Testis (tissue), 2 donors: ENCODE measurements at regions not wholly inside any gene's neighbourhood (a gene's known extent, or its start where the extent isn't known, plus 50 kb on each side); places are given as distances from the start of the nearest gene placed in this dataset.

ENCODE experiments used
- DNase-seq: peaks from one replicate; pipeline ENCODE4 v3.0.0-alpha.2; 2019
- H3K27ac ChIP-seq, 2 donors: fragments of 200-600 bp; sonication (generic); one replicate each; pipeline ENCODE4 v1.5.1; 2019
- H3K27me3 ChIP-seq: fragments of 200-600 bp; sonication (generic); one replicate; pipeline ENCODE4 v1.5.1; 2019
- H3K36me3 ChIP-seq: fragments of 200-600 bp; sonication (generic); one replicate; pipeline ENCODE4 v1.5.1; 2017; ENCODE audit warnings: low read depth; ENCODE audit errors: missing control alignments
- H3K4me1 ChIP-seq: fragments of 200-600 bp; sonication (generic); one replicate; pipeline ENCODE4 v1.5.1; 2019
- H3K4me3 ChIP-seq, 2 donors: fragments of 200-600 bp; sonication (generic); one replicate each; pipeline ENCODE4 v1.5.1; 2017 to 2019
- H3K9me3 ChIP-seq: fragments of 200-600 bp; sonication (generic); one replicate; pipeline ENCODE4 v1.5.1; 2017
- POLR2A ChIP-seq: fragments of 450-650 bp; IDR thresholded peaks from one replicate; pipeline ENCODE4 v1.6.1; 2017; ENCODE audit warnings: antibody characterized with exemption, mild to moderate bottlenecking, moderate library complexity
- WGBS, 2 donors: methylation state at CpG; one replicate each; pipeline ENCODE4 v1.1.5; 2018; 5-methylcytosine and 5-hydroxymethylcytosine counted together
- intact Hi-C: fragments of 100-400 bp; cut with DNase I; formaldehyde crosslinking; loops from one replicate; pipeline ENCODE4 v1.15.1; 2023; ENCODE audit warnings: low total_unique reads
- TF ChIP-seq, protein P1 (sequence below), 3 experiments: fragments of 450-650 bp in 2 of 3; fragments of 200-600 bp in 1 of 3; sonication (generic) in 1 of 3; IDR thresholded peaks; one replicate each; pipeline ENCODE4 v1.5.1; 2016 to 2019; ENCODE audit warnings: antibody characterized with exemption in 3 of 3, mild to moderate bottlenecking in 2 of 3, moderate library complexity in 1 of 3

- Histone ChIP-seq H3K4me1 (no peaks in the 10 kb centered on the region), H3K9me3 (no peaks in the 10 kb centered on the region), H3K4me3 (no peak overlapping the region), H3K27me3 (no peaks in the 10 kb centered on the region), H3K27ac (no peak overlapping the region), H3K36me3 (no peaks in the 10 kb centered on the region)
- no peak for DNase-seq
- 40 to 50% methylated on average over 2 of the region's 2 CpGs for WGBS, 2 donors
- no peak for TF ChIP-seq POLR2A
- TF ChIP-seq, protein P1, sequence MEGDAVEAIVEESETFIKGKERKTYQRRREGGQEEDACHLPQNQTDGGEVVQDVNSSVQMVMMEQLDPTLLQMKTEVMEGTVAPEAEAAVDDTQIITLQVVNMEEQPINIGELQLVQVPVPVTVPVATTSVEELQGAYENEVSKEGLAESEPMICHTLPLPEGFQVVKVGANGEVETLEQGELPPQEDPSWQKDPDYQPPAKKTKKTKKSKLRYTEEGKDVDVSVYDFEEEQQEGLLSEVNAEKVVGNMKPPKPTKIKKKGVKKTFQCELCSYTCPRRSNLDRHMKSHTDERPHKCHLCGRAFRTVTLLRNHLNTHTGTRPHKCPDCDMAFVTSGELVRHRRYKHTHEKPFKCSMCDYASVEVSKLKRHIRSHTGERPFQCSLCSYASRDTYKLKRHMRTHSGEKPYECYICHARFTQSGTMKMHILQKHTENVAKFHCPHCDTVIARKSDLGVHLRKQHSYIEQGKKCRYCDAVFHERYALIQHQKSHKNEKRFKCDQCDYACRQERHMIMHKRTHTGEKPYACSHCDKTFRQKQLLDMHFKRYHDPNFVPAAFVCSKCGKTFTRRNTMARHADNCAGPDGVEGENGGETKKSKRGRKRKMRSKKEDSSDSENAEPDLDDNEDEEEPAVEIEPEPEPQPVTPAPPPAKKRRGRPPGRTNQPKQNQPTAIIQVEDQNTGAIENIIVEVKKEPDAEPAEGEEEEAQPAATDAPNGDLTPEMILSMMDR (IDR thresholded peaks at IDR 0.05), result no peak
- intact Hi-C loops, result no loop called here
These were observed 584.1 kb upstream of the NUDT12 start for GRCh38 chr5:104146652-104147051.

GRCh38 chr5:104139840-104140239 lies 577.3 kb upstream of the NUDT12 start:
- no peak overlapping the region for H3K27ac ChIP-seq
- TF ChIP-seq POLR2A, result no peak
- TF ChIP-seq, protein P1 (IDR thresholded peaks at IDR 0.05), result peak in 1 of 3 experiments; percentile 33
- intact Hi-C loops, result no loop called here
- WGBS, 2 donors, result 89 to 91% methylated on average over 3 of the region's 3 CpGs
- no peaks in the 10 kb centered on the region for H3K9me3 ChIP-seq
- no peaks in the 10 kb centered on the region for H3K36me3 ChIP-seq
- H3K4me1 ChIP-seq, result no peaks in the 10 kb centered on the region
- DNase-seq, result no peak
- no peaks in the 10 kb centered on the region for H3K27me3 ChIP-seq
- no peak overlapping the region for H3K4me3 ChIP-seq

GRCh38 chr5:104130320-104130719 lies 567.7 kb upstream of the NUDT12 start:
- intact Hi-C loops, result no loop called here
- H3K9me3 ChIP-seq, result no peaks in the 10 kb centered on the region
- no peaks in the 10 kb centered on the region for H3K36me3 ChIP-seq
- H3K27me3 ChIP-seq, result no peaks in the 10 kb centered on the region
- TF ChIP-seq, protein P1 (IDR thresholded peaks at IDR 0.05), result no peak
- TF ChIP-seq POLR2A, result no peak
- H3K4me3 ChIP-seq, result no peak overlapping the region
- H3K4me1 ChIP-seq, result no peaks in the 10 kb centered on the region
- H3K27ac ChIP-seq, result no peak overlapping the region
- DNase-seq, result no peak
- 88 to 91% methylated on average over 3 of the region's 3 CpGs for WGBS, 2 donors

DNA sequence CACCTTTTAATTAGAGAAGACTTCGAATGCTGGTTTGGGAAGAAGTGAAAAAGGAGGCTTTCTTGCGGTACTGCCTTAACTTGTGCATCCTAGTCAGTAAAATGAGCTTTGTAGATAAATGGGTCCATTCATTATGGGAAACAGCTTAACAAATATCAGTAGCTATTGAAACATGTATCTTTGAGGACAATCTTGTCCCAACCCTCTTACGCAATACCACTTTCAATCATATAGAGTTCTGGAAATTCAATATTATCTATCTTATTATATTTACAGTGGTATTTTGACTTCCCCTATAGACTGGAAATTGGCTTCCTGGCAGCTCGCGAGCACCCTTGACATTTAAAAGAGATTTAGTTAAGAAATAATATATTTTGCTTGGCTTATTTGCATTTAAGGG lies 565.8 kb upstream of the NUDT12 start:
- intact Hi-C loops, result no loop called here
- Histone ChIP-seq H3K4me1 (no peaks in the 10 kb centered on the region), H3K27me3 (no peaks in the 10 kb centered on the region), H3K4me3 (no peak overlapping the region), H3K36me3 (no peaks in the 10 kb centered on the region), H3K27ac (no peak overlapping the region), H3K9me3 (no peaks in the 10 kb centered on the region)
- DNase-seq, result no peak
- WGBS, 2 donors, result 87 to 88% methylated on average over 5 of the region's 5 CpGs
- TF ChIP-seq, protein P1 (IDR thresholded peaks at IDR 0.05), result no peak
- no peak for TF ChIP-seq POLR2A

- TF ChIP-seq, protein P1 (IDR thresholded peaks at IDR 0.05), result no peak
- no peak for TF ChIP-seq POLR2A
- DNase-seq, result no peak
- Histone ChIP-seq H3K9me3 (no peaks in the 10 kb centered on the region), H3K27ac (no peak overlapping the region), H3K27me3 (no peaks in the 10 kb centered on the region), H3K4me1 (no peaks in the 10 kb centered on the region), H3K4me3 (no peak overlapping the region), H3K36me3 (no peaks in the 10 kb centered on the region)
- 48 to 75% methylated on average over 1 of the region's 1 CpG for WGBS, 2 donors
- intact Hi-C loops, result no loop called here
These were observed 564.4 kb upstream of the NUDT12 start for GRCh38 chr5:104126980-104127379.
